CD4-positive, alpha-beta T cell (primary cell): ENCODE measurements at regions not wholly inside any gene's neighbourhood (a gene's known extent, or its start where the extent isn't known, plus 50 kb on each side); places are given as distances from the start of the nearest gene placed in this dataset.

Experiments
- ATAC-seq: fragments of 200-7000 bp; cut with Tn5 transposase; one replicate; pipeline ENCODE4 v1.10.0; 2022; ENCODE audit warnings: mild to moderate bottlenecking; ENCODE audit not compliant: poor library complexity
- CTCF ChIA-PET: fragments of 350-600 bp; sonication (Branson Sonifier 250); formaldehyde crosslinking; loops from one replicate; lab custom pipeline; 2021; ENCODE audit warnings: antibody characterized with exemption, inconsistent platforms; lab: Charles Lee
- POLR2A ChIA-PET: fragments of 350-600 bp; sonication (Branson Sonifier 250); formaldehyde crosslinking; loops from one replicate; lab custom pipeline; 2021; ENCODE audit warnings: antibody characterized with exemption, inconsistent platforms; lab: Charles Lee
- DNase-seq, 14 experiments: peaks; one replicate each; pipeline ENCODE4 v3.0.0-alpha.2; 2013 to 2020; ENCODE audit warnings: mixed read lengths in 2 of 14
- H3K27ac ChIP-seq, 2 donors: one replicate each; pipeline versions ENCODE4 v1.5.1 to v1.7.0; 2013; ENCODE audit warnings: low read length in 2 of 2, low read depth in 1 of 2, mild to moderate bottlenecking in 1 of 2
- H3K27me3 ChIP-seq, 2 experiments: 1 replicate in 1 of 2; 2 replicates in 1 of 2; pipeline versions ENCODE4 v1.6.1 to v1.7.0; 2013; ENCODE audit warnings: low read length in 2 of 2, control low read depth in 1 of 2, mild to moderate bottlenecking in 1 of 2, moderate library complexity in 1 of 2; ENCODE audit not compliant: insufficient read depth in 2 of 2, control insufficient read depth in 1 of 2
- H3K36me3 ChIP-seq: one replicate; pipeline ENCODE4 v1.6.1; 2013; ENCODE audit warnings: low read length, control low read depth; ENCODE audit not compliant: insufficient read depth
- H3K4me1 ChIP-seq: one replicate; pipeline ENCODE4 v1.6.1; 2013; ENCODE audit warnings: low read length, control low read depth; ENCODE audit not compliant: insufficient read depth
- H3K4me3 ChIP-seq: one replicate; pipeline ENCODE4 v1.5.1; 2013; ENCODE audit warnings: mild to moderate bottlenecking, low read length, moderate library complexity
- H3K9me3 ChIP-seq, 2 experiments: 1 replicate in 1 of 2; 2 replicates in 1 of 2; pipeline versions ENCODE4 v1.6.1 to v1.7.0; 2013; ENCODE audit warnings: low read length in 2 of 2, mild to moderate bottlenecking in 2 of 2, control low read depth in 1 of 2, moderate library complexity in 1 of 2; ENCODE audit not compliant: control insufficient read depth in 1 of 2, insufficient read depth in 1 of 2
- H3K27ac Mint-ChIP-seq: one replicate; pipeline ENCODE4 v1.8.0; 2020; ENCODE audit warnings: mixed read lengths
- H3K27me3 Mint-ChIP-seq: one replicate; pipeline ENCODE4 v1.8.0; 2021; ENCODE audit warnings: mixed read lengths
- H3K36me3 Mint-ChIP-seq: one replicate; pipeline ENCODE4 v1.8.0; 2021; ENCODE audit warnings: low read depth, mixed read lengths
- H3K4me1 Mint-ChIP-seq: one replicate; pipeline ENCODE4 v1.8.0; 2021; ENCODE audit warnings: low read depth, mixed read lengths
- H3K4me3 Mint-ChIP-seq: one replicate; pipeline ENCODE4 v1.8.0; 2020; ENCODE audit warnings: mild to moderate bottlenecking, mixed read lengths
- H3K9me3 Mint-ChIP-seq: one replicate; pipeline ENCODE4 v1.8.0; 2020; ENCODE audit warnings: mixed read lengths
- CTCF ChIP-seq: fragments of 200-600 bp; IDR thresholded peaks from one replicate; pipeline ENCODE4 v1.8.0; 2022; ENCODE audit warnings: antibody characterized with exemption, mild to moderate bottlenecking
- intact Hi-C, 2 experiments: fragments of 100-400 bp; cut with DNase I in 1 of 2; cut with micrococcal nuclease in 1 of 2; formaldehyde crosslinking; loops; one replicate each; pipeline versions ENCODE4 v1.15.1 to v1.9.0; 2023 to 2025; cut with DNase I, micrococcal nuclease

- Mint-ChIP-seq H3K36me3 (peaks cover 5% of the 10 kb centered on the region), H3K4me3 (no peak overlapping the region), H3K27me3 (no peaks in the 10 kb centered on the region), H3K9me3 (no peaks in the 10 kb centered on the region), H3K4me1 (no peaks in the 10 kb centered on the region), H3K27ac (no peak overlapping the region)
- Histone ChIP-seq H3K36me3 (no peaks in the 10 kb centered on the region), H3K4me1 (no peaks in the 10 kb centered on the region), H3K27ac (no peak overlapping the region), H3K27me3 (no peaks in the 10 kb centered on the region), H3K9me3 (no peaks in the 10 kb centered on the region), H3K4me3 (no peak overlapping the region)
- intact Hi-C loops: no loop called here
- no peak for ATAC-seq
- DNase-seq: no peak
- POLR2A ChIA-PET: no interaction called here
- TF ChIP-seq CTCF: no peak
- CTCF ChIA-PET: interaction anchor here (0.6 to 0.7 kb wide), 2 partner anchors 10 to 23 kb away, joined by 3 read pairs; no protein-coding TSS in a partner anchor
These were observed 126.7 kb upstream of the STX18 start for GRCh38 chr4:4668355-4669210.

- Histone ChIP-seq H3K36me3 (no peaks in the 10 kb centered on the region), H3K9me3 (no peaks in the 10 kb centered on the region), H3K27me3 (no peaks in the 10 kb centered on the region), H3K4me1 (no peaks in the 10 kb centered on the region), H3K4me3 (no peak overlapping the region), H3K27ac (no peak overlapping the region)
- Mint-ChIP-seq H3K27ac (no peak overlapping the region), H3K4me3 (no peak overlapping the region), H3K4me1 (no peaks in the 10 kb centered on the region), H3K27me3 (no peaks in the 10 kb centered on the region), H3K36me3 (no peaks in the 10 kb centered on the region), H3K9me3 (no peaks in the 10 kb centered on the region)
- intact Hi-C loops: no loop called here
- DNase-seq (no peak), ATAC-seq (no peak)
- ChIA-PET CTCF (no interaction called here), POLR2A (no interaction called here)
- no peak for TF ChIP-seq CTCF
These were observed 125.8 kb upstream of the STX18 start for GRCh38 chr4:4667622-4668081.

- no peak overlapping the region for H3K27ac Mint-ChIP-seq
- ATAC-seq (no peak), DNase-seq (no peak)
- H3K4me3 Mint-ChIP-seq: no peak overlapping the region
- Histone ChIP-seq H3K27ac (no peak overlapping the region), H3K4me3 (no peak overlapping the region), H3K27me3 (no peaks in the 10 kb centered on the region), H3K9me3 (no peaks in the 10 kb centered on the region), H3K4me1 (no peaks in the 10 kb centered on the region), H3K36me3 (no peaks in the 10 kb centered on the region)
- H3K27me3 Mint-ChIP-seq: no peaks in the 10 kb centered on the region
- CTCF ChIA-PET: interaction anchor here (0.8 kb wide), 1 partner anchor 147 kb away, joined by 3 read pairs; no protein-coding TSS in a partner anchor
- POLR2A ChIA-PET: no interaction called here
- H3K4me1 Mint-ChIP-seq: no peaks in the 10 kb centered on the region
- intact Hi-C loops: no loop called here
- TF ChIP-seq CTCF: no peak
- H3K36me3 Mint-ChIP-seq: no peaks in the 10 kb centered on the region
- H3K9me3 Mint-ChIP-seq: no peaks in the 10 kb centered on the region
These were observed 125.1 kb upstream of the STX18 start for GRCh38 chr4:4666693-4667621.
